Prostate gland (tissue), 2 donors: ENCODE measurements at regions not wholly inside any gene's neighbourhood (a gene's known extent, or its start where the extent isn't known, plus 50 kb on each side); places are given as distances from the start of the nearest gene placed in this dataset.

Experiments used
- CTCF ChIP-seq, 4 experiments: fragments of 200-600 bp in 2 of 4; fragments of 450-650 bp in 2 of 4; sonication (generic) in 2 of 4; IDR thresholded peaks; 1 replicate in 3 of 4; 2 replicates in 1 of 4; pipeline ENCODE4 v1.5.1; 2016 to 2019; ENCODE audit warnings: antibody characterized with exemption in 4 of 4, mild to moderate bottlenecking in 2 of 4, moderate library complexity in 2 of 4
- POLR2AphosphoS5 ChIP-seq: sonication (generic); formaldehyde crosslinking; IDR thresholded peaks from one replicate; pipeline ENCODE4 v1.6.1; 2017; ENCODE audit warnings: antibody characterized with exemption

GRCh38 chr18:41537666-41538065, 417.4 kb upstream of the PIK3C3 start:
- TF ChIP-seq POLR2AphosphoS5 (no peak), CTCF (IDR thresholded peaks at IDR 0.05) (no peak)
